ENCODE measurements at regions not wholly inside any gene's neighbourhood (a gene's known extent, or its start where the extent isn't known, plus 50 kb on each side); places are given as distances from the start of the nearest gene placed in this dataset.

DNA sequence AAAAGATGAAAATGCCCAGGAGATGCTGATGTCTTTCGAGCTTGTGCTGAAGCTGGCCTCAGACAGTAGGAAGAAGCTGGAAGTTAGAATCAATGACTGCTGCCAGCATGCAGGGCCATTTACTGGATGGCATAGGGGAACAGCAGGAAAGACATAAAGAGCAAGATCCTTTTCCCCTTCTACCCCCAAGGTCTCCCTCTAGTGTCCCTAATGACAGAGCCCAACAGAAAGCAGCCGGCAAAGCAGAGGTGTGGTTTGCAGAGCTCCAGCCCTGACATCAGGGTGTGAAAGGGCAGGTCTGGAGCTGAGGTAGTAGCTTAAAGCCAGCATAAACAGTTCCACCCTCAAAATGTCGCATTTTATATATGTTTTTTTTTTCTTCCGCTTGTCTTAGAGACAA is 1560.7 kb upstream of the TMEM132C start:
- WGBS, 2 experiments (ENCODE audit: extremely low coverage in 1 of 2, insufficient coverage in 1 of 2, insufficient read length in 1 of 2, insufficient replicate concordance in 2 of 2, low coverage in 1 of 2, low lambda C conversion rate in 2 of 2, missing lambda C conversion rate in 1 of 2) = 59% methylated on average over 4 of the region's 4 CpGs; no CpG with 5 or more reads in 1 of the 2 experiments
- no peak overlapping the region for H3K4me2 ChIP-seq (ENCODE audit: insufficient read depth in 1 of 2, low read depth in 2 of 2, low read length in 2 of 2)

More for the DNA sequence above, 1560.7 kb upstream of the TMEM132C start:
- ChIA-PET POLR2A (ENCODE audit: partially characterized antibody) (no interaction called here), CTCF (ENCODE audit: partially characterized antibody) (interaction anchor here (0.6 to 2.4 kb wide), 17 partner anchors 8 to 657 kb away, joined by 3 to 8 read pairs (median 3); no protein-coding TSS in a partner anchor)
- Histone ChIP-seq H4K91ac (replicated peaks; ENCODE audit: insufficient read length, low read length) (no peak overlapping the region), H3K9me3 (ENCODE audit: insufficient read depth in 2 of 2, low read depth in 1 of 2, low read length in 1 of 2) (no peaks in the 10 kb centered on the region), H3K18ac (ENCODE audit: extremely low read depth, low read length) (no peak overlapping the region), H3K27ac (ENCODE audit: low read depth, low read length) (no peak overlapping the region), H3K79me2 (ENCODE audit: control insufficient read depth in 1 of 2, insufficient read depth in 2 of 2, low read length in 2 of 2) (no peaks in the 10 kb centered on the region), H2BK15ac (ENCODE audit: low read length) (no peak overlapping the region), H2BK12ac (ENCODE audit: low read depth, low read length) (no peak overlapping the region), H3K23me2 (ENCODE audit: low read depth, low read length) (no peaks in the 10 kb centered on the region), H3K4ac (replicated peaks; ENCODE audit: insufficient read length, low read depth, low read length) (no peak overlapping the region), H2AFZ (ENCODE audit: low read length) (0 out of 2 replicates have a peak overlapping the region, but pooled peaks have one; percentile 50), H3K36me3 (ENCODE audit: control insufficient read depth in 2 of 4, insufficient read depth in 4 of 4, low read length in 3 of 4) (no peaks in the 10 kb centered on the region), H4K20me1 (replicated peaks in 1 of 2; ENCODE audit: control insufficient read depth in 1 of 2, insufficient read depth in 2 of 2, low read length in 2 of 2) (no peaks in the 10 kb centered on the region), H4K5ac (ENCODE audit: insufficient read length, low read depth, low read length) (no peak overlapping the region), H3K9ac (replicated peaks in 1 of 4; ENCODE audit: extremely low read depth in 1 of 4, low read depth in 3 of 4, low read length in 3 of 4) (no peak overlapping the region), H3K4me1 (replicated peaks in 1 of 4; ENCODE audit: control insufficient read depth in 3 of 4, insufficient read depth in 4 of 4, low read length in 3 of 4) (no peaks in the 10 kb centered on the region), H3K4me3 (ENCODE audit: extremely low read depth in 1 of 4, insufficient read depth in 2 of 4, low read depth in 3 of 4, low read length in 4 of 4) (no peak overlapping the region), H2BK120ac (replicated peaks; ENCODE audit: low read depth, low read length) (no peak overlapping the region), H4K8ac (ENCODE audit: extremely low read depth, insufficient read depth, low read length) (no peak overlapping the region), H2BK5ac (ENCODE audit: low read depth, low read length) (no peak overlapping the region), H3K14ac (ENCODE audit: insufficient read length) (no peak overlapping the region), H3K56ac (replicated peaks; ENCODE audit: insufficient read length, low read depth, low read length) (no peak overlapping the region), H3K79me1 (ENCODE audit: low read depth, low read length) (no peaks in the 10 kb centered on the region), H2BK20ac (ENCODE audit: low read length) (no peak overlapping the region), H3K27me3 (replicated peaks in 1 of 4; ENCODE audit: control insufficient read depth in 3 of 4, extremely low read depth in 1 of 4, insufficient read depth in 3 of 4, low read length in 3 of 4) (no peaks in the 10 kb centered on the region), H3K23ac (ENCODE audit: insufficient read length) (no peak overlapping the region), H2AK5ac (ENCODE audit: low read depth, low read length) (no peak overlapping the region)
- no peak for DNase-seq (ENCODE audit: low read depth in 1 of 2, low spot score in 2 of 2)
- no peak for TF ChIP-seq SP4 (IDR thresholded peaks at IDR 0.05; ENCODE audit: low read length)
- peak; percentile 16 to 46 for TF ChIP-seq RAD21 (IDR thresholded peaks at IDR 0.05 in 1 of 2, conservative IDR thresholded peaks at IDR 0.05 in 1 of 2; ENCODE audit: low read depth in 2 of 2, low read length in 2 of 2)
- TF ChIP-seq, protein P1, sequence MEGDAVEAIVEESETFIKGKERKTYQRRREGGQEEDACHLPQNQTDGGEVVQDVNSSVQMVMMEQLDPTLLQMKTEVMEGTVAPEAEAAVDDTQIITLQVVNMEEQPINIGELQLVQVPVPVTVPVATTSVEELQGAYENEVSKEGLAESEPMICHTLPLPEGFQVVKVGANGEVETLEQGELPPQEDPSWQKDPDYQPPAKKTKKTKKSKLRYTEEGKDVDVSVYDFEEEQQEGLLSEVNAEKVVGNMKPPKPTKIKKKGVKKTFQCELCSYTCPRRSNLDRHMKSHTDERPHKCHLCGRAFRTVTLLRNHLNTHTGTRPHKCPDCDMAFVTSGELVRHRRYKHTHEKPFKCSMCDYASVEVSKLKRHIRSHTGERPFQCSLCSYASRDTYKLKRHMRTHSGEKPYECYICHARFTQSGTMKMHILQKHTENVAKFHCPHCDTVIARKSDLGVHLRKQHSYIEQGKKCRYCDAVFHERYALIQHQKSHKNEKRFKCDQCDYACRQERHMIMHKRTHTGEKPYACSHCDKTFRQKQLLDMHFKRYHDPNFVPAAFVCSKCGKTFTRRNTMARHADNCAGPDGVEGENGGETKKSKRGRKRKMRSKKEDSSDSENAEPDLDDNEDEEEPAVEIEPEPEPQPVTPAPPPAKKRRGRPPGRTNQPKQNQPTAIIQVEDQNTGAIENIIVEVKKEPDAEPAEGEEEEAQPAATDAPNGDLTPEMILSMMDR (IDR thresholded peaks at IDR 0.05; ENCODE audit: control extremely low read depth in 1 of 3, insufficient read depth in 1 of 3, low read depth in 1 of 3, low read length in 3 of 3) = peak; percentile 16 to 57 (median 35); a peak in 3 of 4 replicates
- no peak for TF ChIP-seq CHD1 (IDR thresholded peaks at IDR 0.05; ENCODE audit: low read depth, low read length)
- TF ChIP-seq CHD2 (IDR thresholded peaks at IDR 0.05; ENCODE audit: low read length) = no peak
- FAIRE-seq = no peak
